ENCODE measurements at regions not wholly inside any gene's neighbourhood (a gene's known extent, or its start where the extent isn't known, plus 50 kb on each side); places are given as distances from the start of the nearest gene placed in this dataset.
A peak's percentile ranks its signal among the peaks of the same experiment; 100 is the strongest.
"Not testable (repeated sequence)": the region's sequence is repeated elsewhere in the genome, so short reads cannot be mapped to it uniquely, and the experiment has no call there.

DNA sequence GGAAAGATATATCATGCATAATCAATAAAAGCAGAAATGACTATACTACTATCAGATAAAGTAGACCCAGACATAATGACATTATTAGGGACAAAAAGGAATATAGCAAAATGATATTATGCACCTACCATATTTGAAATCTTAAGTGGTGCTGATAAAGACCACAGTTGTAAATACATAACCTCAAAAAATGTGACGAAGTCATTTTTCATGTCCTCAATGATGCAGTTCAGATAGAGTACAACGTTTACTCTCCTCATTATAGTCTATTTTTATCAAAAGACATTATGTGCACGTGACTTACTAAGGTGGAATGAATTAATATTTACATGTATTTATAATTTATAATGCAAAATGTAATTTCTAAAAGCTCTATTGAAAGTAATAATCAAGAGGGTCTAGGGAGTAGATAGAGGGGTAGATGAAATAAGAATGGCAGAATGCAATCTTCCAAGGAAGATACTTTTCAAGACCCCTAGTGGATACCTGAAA is 61.7 kb upstream of the TNFSF4 start:
- no peak overlapping the region for H3K27ac Mint-ChIP-seq

DNA sequence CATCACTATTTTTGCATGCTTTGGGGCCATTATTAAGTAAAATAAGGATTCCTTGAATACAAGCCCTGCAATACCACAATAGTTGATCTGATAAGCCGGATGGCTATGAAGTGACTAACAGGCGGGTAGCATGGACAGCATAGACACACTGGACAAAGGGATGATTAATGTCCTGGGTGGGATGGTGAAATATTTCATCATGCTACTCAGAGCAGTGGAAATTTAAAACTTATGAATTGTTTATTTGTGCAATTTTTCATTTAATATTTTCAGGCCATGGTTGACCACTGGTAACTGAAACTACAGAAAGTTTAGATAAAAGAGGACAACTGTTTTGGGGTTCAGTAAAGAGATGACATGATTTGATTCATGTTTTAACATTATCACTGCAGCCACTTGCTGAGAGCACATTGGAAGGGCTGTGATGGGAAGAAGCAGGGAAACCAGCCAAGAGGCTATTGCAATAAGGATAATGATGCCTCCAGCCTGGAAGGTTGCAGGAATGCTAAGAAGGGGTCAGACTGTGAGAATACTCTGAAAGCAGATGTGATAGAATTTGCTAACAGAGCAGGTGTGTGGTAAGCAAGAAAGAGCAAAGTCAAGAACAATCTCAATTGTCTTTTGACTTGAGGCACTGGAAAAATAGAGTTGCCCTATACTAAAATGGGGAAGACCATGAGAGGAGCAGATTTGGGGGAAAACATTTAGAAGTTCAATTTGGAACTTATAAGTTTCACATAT is 62.5 kb upstream of the TNFSF4 start:
- Mint-ChIP-seq H3K27ac (peak overlapping the region; percentile 65), H3K4me1 (ENCODE audit: unreplicated experiment) (peaks cover 7% of the 10 kb centered on the region), H3K9me3 (no peaks in the 10 kb centered on the region), H3K27me3 (no peaks in the 10 kb centered on the region), H3K36me3 (no peaks in the 10 kb centered on the region), H3K4me3 (no peak overlapping the region)
- TF ChIP-seq, protein P1, sequence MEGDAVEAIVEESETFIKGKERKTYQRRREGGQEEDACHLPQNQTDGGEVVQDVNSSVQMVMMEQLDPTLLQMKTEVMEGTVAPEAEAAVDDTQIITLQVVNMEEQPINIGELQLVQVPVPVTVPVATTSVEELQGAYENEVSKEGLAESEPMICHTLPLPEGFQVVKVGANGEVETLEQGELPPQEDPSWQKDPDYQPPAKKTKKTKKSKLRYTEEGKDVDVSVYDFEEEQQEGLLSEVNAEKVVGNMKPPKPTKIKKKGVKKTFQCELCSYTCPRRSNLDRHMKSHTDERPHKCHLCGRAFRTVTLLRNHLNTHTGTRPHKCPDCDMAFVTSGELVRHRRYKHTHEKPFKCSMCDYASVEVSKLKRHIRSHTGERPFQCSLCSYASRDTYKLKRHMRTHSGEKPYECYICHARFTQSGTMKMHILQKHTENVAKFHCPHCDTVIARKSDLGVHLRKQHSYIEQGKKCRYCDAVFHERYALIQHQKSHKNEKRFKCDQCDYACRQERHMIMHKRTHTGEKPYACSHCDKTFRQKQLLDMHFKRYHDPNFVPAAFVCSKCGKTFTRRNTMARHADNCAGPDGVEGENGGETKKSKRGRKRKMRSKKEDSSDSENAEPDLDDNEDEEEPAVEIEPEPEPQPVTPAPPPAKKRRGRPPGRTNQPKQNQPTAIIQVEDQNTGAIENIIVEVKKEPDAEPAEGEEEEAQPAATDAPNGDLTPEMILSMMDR (conservative IDR thresholded peaks at IDR 0.05) = no peak
- DNase-seq (ENCODE audit: extremely low spot score, unreplicated experiment) = no peak

More for the DNA sequence above, 61.7 kb upstream of the TNFSF4 start:
- H3K4me3 Mint-ChIP-seq = no peak overlapping the region
- H3K27me3 Mint-ChIP-seq = no peaks in the 10 kb centered on the region
- H3K36me3 Mint-ChIP-seq = no peaks in the 10 kb centered on the region
- no peaks in the 10 kb centered on the region for H3K9me3 Mint-ChIP-seq
- TF ChIP-seq, protein P1 (conservative IDR thresholded peaks at IDR 0.05) = no peak
- no peak for DNase-seq (ENCODE audit: extremely low spot score, unreplicated experiment)
- H3K4me1 Mint-ChIP-seq (ENCODE audit: unreplicated experiment) = peaks cover 7% of the 10 kb centered on the region

DNA sequence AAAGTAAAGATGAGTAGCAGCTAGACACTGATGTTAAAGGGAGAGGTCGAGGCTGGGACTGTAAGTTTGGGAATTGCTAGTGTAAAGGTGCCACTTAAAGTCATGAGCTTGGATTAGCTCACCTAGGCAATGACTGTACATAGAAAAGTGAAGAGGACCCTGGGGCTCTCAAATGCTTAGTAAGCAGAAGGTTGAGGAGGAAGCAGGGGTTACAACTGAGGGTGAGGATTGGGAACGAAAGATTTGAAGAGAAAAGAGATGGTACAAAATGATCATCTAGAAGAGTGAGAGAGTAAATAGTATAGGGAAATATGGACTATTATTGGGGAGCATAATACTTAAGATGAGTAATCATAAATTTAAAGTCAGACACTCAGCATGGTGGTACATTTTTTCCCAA is 63.1 kb upstream of the TNFSF4 start:
- DNase-seq (ENCODE audit: extremely low spot score, unreplicated experiment) = no peak
- H3K27ac Mint-ChIP-seq = peak overlapping the region; percentile 65
- H3K4me3 Mint-ChIP-seq = no peak overlapping the region
- no peaks in the 10 kb centered on the region for H3K9me3 Mint-ChIP-seq
- peaks cover 7% of the 10 kb centered on the region for H3K4me1 Mint-ChIP-seq (ENCODE audit: unreplicated experiment)
- TF ChIP-seq, protein P1 (conservative IDR thresholded peaks at IDR 0.05) = no peak
- H3K27me3 Mint-ChIP-seq = no peaks in the 10 kb centered on the region
- H3K36me3 Mint-ChIP-seq = no peaks in the 10 kb centered on the region

DNA sequence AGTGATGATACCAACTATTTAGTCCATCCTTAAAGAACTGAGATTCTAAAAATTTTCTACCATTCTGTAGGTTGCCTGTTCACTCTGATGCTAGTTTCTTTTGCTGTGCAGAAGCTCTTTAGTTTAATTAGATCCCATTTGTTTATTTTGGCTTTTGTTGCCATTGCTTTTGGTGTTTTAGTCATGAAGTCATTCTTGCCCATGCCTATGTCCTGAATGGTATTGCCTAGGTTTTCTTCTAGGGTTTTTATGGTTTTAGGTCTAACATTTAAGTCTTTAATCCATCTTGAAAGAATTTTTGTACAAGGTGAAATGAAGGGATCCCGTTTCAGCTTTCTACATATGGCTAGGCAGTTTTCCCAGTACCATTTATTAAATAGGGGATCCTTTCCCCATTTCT is 63.9 kb upstream of the TNFSF4 start:
- H3K36me3 Mint-ChIP-seq; H3K27me3 Mint-ChIP-seq; DNase-seq (ENCODE audit: extremely low spot score, unreplicated experiment); H3K4me1 Mint-ChIP-seq (ENCODE audit: unreplicated experiment); H3K4me3 Mint-ChIP-seq; H3K27ac Mint-ChIP-seq; H3K9me3 Mint-ChIP-seq: not testable (repeated sequence)

DNA sequence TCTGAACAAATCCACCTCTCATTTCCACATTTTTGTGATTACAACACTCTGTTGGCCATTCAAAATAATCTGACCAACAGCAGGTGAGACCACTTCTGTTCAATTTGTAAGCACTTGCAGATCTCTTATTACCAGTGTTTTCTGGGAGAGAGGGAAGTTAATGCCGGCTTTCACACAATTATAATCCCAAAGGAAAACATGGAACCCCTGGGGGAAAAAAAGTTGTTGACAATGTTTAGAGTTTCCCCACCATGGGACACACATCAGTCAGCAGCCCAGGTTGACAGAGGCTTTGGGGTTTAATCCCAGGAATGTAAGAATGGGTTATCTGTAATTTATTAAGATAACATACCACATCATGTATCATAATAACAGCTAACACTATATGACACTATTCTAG is 68.4 kb upstream of the TNFSF4 start:
- DNase-seq (ENCODE audit: extremely low spot score, unreplicated experiment) = no peak
- H3K27ac Mint-ChIP-seq = no peak overlapping the region
- H3K9me3 Mint-ChIP-seq = no peaks in the 10 kb centered on the region
- TF ChIP-seq, protein P1 (conservative IDR thresholded peaks at IDR 0.05) = no peak
- H3K36me3 Mint-ChIP-seq = no peaks in the 10 kb centered on the region
- H3K4me3 Mint-ChIP-seq = no peak overlapping the region
- no peaks in the 10 kb centered on the region for H3K4me1 Mint-ChIP-seq (ENCODE audit: unreplicated experiment)
- peaks cover 2% of the 10 kb centered on the region for H3K27me3 Mint-ChIP-seq

DNA sequence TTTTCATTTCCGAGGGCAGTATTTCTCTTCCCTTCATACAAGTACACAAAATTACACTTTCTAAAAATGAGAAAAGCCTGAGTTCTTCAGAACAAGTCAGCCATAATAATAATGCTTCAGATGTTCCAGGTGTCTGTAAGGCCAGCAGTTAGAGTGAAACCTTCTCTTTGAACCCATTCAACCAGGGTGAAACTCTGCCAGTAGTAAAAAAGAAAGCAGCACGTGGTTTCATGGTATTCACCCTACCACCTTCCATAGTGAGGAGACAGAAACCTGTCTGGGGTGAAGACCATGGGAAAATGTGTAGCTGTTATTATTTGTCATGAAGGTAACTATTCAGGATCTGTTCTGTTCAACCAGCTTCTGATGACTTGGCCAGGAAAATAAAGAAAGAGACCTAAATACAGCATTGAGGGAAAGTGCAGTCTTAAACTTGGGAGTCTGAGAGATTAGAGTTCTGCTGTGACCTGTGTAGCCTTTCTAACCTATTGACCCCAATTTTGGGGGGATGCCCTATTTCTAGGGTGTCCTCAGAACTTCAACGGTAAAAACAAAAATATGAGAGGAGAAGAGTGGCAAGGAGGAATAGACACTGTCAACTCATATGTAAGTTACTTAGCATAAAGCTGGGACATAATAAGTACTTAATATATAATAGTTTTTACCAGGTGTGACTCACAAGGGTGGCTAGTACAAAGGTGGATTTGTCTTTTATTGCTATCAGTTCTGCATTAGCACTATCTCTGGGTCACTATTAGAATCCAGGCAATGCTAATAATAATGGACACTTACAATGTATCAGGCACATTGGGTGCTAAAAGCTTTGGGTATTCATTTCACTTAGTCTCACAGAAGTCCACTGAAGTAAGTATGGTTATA is 70.0 kb upstream of the TNFSF4 start:
- H3K27ac Mint-ChIP-seq = no peak overlapping the region
- no peak overlapping the region for H3K4me3 Mint-ChIP-seq
- TF ChIP-seq, protein P1 (conservative IDR thresholded peaks at IDR 0.05) = no peak
- H3K36me3 Mint-ChIP-seq = no peaks in the 10 kb centered on the region
- DNase-seq (ENCODE audit: extremely low spot score, unreplicated experiment) = no peak
- H3K4me1 Mint-ChIP-seq (ENCODE audit: unreplicated experiment) = no peaks in the 10 kb centered on the region
- no peaks in the 10 kb centered on the region for H3K9me3 Mint-ChIP-seq
- H3K27me3 Mint-ChIP-seq = peaks cover 2% of the 10 kb centered on the region
